WERI-Rb-1 (cell line): ENCODE measurements at regions not wholly inside any gene's neighbourhood (a gene's known extent, or its start where the extent isn't known, plus 50 kb on each side); places are given as distances from the start of the nearest gene placed in this dataset.

ENCODE experiments used
- DNase-seq: peaks from one replicate; pipeline ENCODE4 v3.0.0-alpha.2; 2020
- H3K27ac ChIP-seq: fragments of 250-450 bp; sonication (Bioruptor Pico); 2 replicates; pipeline ENCODE4 v1.5.1; 2020; ENCODE audit warnings: mild to moderate bottlenecking, moderate library complexity
- H3K27me3 ChIP-seq: fragments of 250-450 bp; sonication (Bioruptor Pico); 2 replicates; pipeline ENCODE4 v1.5.1; 2021; ENCODE audit warnings: mild to moderate bottlenecking, low read depth, moderate library complexity; ENCODE audit not compliant: insufficient read depth, severe bottlenecking
- H3K36me3 ChIP-seq: fragments of 250-450 bp; sonication (Bioruptor Pico); 2 replicates; pipeline ENCODE4 v1.5.1; 2020; ENCODE audit warnings: mild to moderate bottlenecking, moderate library complexity
- H3K4me3 ChIP-seq: 2 replicates; pipeline ENCODE4 v1.5.1; 2011; ENCODE audit warnings: low read depth, mild to moderate bottlenecking, control low read depth, low read length
- H3K9me3 ChIP-seq: fragments of 250-450 bp; sonication (Bioruptor Pico); 2 replicates; pipeline ENCODE4 v1.5.1; 2021; ENCODE audit warnings: mild to moderate bottlenecking, moderate library complexity; ENCODE audit not compliant: severe bottlenecking
- CTCF ChIP-seq: IDR thresholded peaks from 2 replicates; pipeline ENCODE4 v1.5.1; 2011; ENCODE audit warnings: low read depth, mild to moderate bottlenecking, control low read depth, inconsistent platforms, low read length

GRCh38 chr2:30371028-30371689 lies 75.9 kb upstream of the LCLAT1 start:
- no peak for TF ChIP-seq CTCF
- Histone ChIP-seq H3K9me3 (no peaks in the 10 kb centered on the region), H3K27ac (no peak overlapping the region), H3K36me3 (no peaks in the 10 kb centered on the region), H3K27me3 (no peaks in the 10 kb centered on the region), H3K4me3 (no peak overlapping the region)
- no peak for DNase-seq

- Histone ChIP-seq H3K36me3 (no peaks in the 10 kb centered on the region), H3K9me3 (no peaks in the 10 kb centered on the region), H3K4me3 (no peak overlapping the region), H3K27ac (no peak overlapping the region), H3K27me3 (no peaks in the 10 kb centered on the region)
- peak; percentile 1 for DNase-seq
- TF ChIP-seq CTCF = no peak
These were observed 75.2 kb upstream of the LCLAT1 start for GRCh38 chr2:30371772-30372373.

GRCh38 chr2:30372826-30373225 lies 74.2 kb upstream of the LCLAT1 start:
- TF ChIP-seq CTCF = no peak
- Histone ChIP-seq H3K9me3 (no peaks in the 10 kb centered on the region), H3K27me3 (no peaks in the 10 kb centered on the region), H3K27ac (no peak overlapping the region), H3K4me3 (no peak overlapping the region), H3K36me3 (no peaks in the 10 kb centered on the region)
- no peak for DNase-seq

GRCh38 chr2:30373881-30374302 lies 73.2 kb upstream of the LCLAT1 start:
- Histone ChIP-seq H3K27ac (no peak overlapping the region), H3K36me3 (no peaks in the 10 kb centered on the region), H3K4me3 (no peak overlapping the region), H3K9me3 (no peaks in the 10 kb centered on the region), H3K27me3 (no peaks in the 10 kb centered on the region)
- DNase-seq = peak; percentile 9
- no peak for TF ChIP-seq CTCF

- H3K27me3 ChIP-seq = no peaks in the 10 kb centered on the region
- no peak for TF ChIP-seq CTCF
- H3K9me3 ChIP-seq = no peaks in the 10 kb centered on the region
- H3K4me3 ChIP-seq = no peak overlapping the region
- DNase-seq = no peak
- no peaks in the 10 kb centered on the region for H3K36me3 ChIP-seq
- no peak overlapping the region for H3K27ac ChIP-seq
These were observed 72.7 kb upstream of the LCLAT1 start for GRCh38 chr2:30374380-30374779.

GRCh38 chr2:30375915-30376314 lies 71.1 kb upstream of the LCLAT1 start:
- Histone ChIP-seq H3K4me3 (no peak overlapping the region), H3K27ac (no peak overlapping the region), H3K36me3 (no peaks in the 10 kb centered on the region), H3K9me3 (no peaks in the 10 kb centered on the region), H3K27me3 (no peaks in the 10 kb centered on the region)
- TF ChIP-seq CTCF = no peak
- DNase-seq = no peak
